HG03439 (cell line): ENCODE measurements at regions not wholly inside any gene's neighbourhood (a gene's known extent, or its start where the extent isn't known, plus 50 kb on each side); places are given as distances from the start of the nearest gene placed in this dataset.
"Not testable (repeated sequence)": the region's sequence is repeated elsewhere in the genome, so short reads cannot be mapped to it uniquely, and the experiment has no call there.

Experiments used
- ATAC-seq: cut with Tn5 transposase; IDR thresholded peaks from one replicate; pipeline ENCODE4 v1.9.1; 2021; ENCODE audit warnings: mild to moderate bottlenecking, moderate library complexity; ENCODE audit not compliant: unreplicated experiment

- no peak for ATAC-seq
Observed at GRCh38 chr6:90374201-90374600, 77.6 kb upstream of the BACH2 start.

- ATAC-seq = no peak
Observed at GRCh38 chr6:90372885-90373284, 76.2 kb upstream of the BACH2 start.

- ATAC-seq = no peak
Observed at GRCh38 chr6:90372450-90372849, 75.8 kb upstream of the BACH2 start.

- ATAC-seq = no peak
Observed at GRCh38 chr6:90370493-90370959, 73.9 kb upstream of the BACH2 start.

GRCh38 chr6:90369651-90370050 is 73.0 kb upstream of the BACH2 start:
- no peak for ATAC-seq

GRCh38 chr6:90369024-90369519 is 72.4 kb upstream of the BACH2 start:
- ATAC-seq = peak; percentile 99

- ATAC-seq = no peak
Observed at GRCh38 chr6:90368601-90369000, 72.0 kb upstream of the BACH2 start.

- no peak for ATAC-seq
Observed at GRCh38 chr6:90368001-90368400, 71.4 kb upstream of the BACH2 start.

- no peak for ATAC-seq
Observed at GRCh38 chr6:90365565-90366219, 69.0 kb upstream of the BACH2 start.

- ATAC-seq = no peak
Observed at GRCh38 chr6:90365002-90365401, 68.4 kb upstream of the BACH2 start.

- ATAC-seq = no peak
Observed at GRCh38 chr6:90364286-90364685, 67.6 kb upstream of the BACH2 start.

GRCh38 chr6:90362318-90362717 is 65.7 kb upstream of the BACH2 start:
- ATAC-seq = no peak

- ATAC-seq = no peak
Observed at GRCh38 chr6:90361174-90361573, 64.5 kb upstream of the BACH2 start.

- not testable (repeated sequence) for ATAC-seq
Observed at GRCh38 chr6:90358036-90358770, 61.6 kb upstream of the BACH2 start.

- ATAC-seq = no peak
Observed at GRCh38 chr6:90356012-90356421, 59.4 kb upstream of the BACH2 start.

- no peak for ATAC-seq
Observed at GRCh38 chr6:90354961-90355360, 58.3 kb upstream of the BACH2 start.

- ATAC-seq = no peak
Observed at GRCh38 chr6:90351696-90352095, 55.1 kb upstream of the BACH2 start.

GRCh38 chr6:90350689-90351554 is 54.3 kb upstream of the BACH2 start:
- no peak for ATAC-seq

GRCh38 chr6:90347411-90347851 is 50.8 kb upstream of the BACH2 start:
- no peak for ATAC-seq

- no peak for ATAC-seq
Observed at GRCh38 chr6:90346729-90347128, 50.1 kb upstream of the BACH2 start.
